OCI-LY3 (cell line): ENCODE measurements at regions not wholly inside any gene's neighbourhood (a gene's known extent, or its start where the extent isn't known, plus 50 kb on each side); places are given as distances from the start of the nearest gene placed in this dataset.
A peak's percentile ranks its signal among the peaks of the same experiment; 100 is the strongest.

Experiments
- H2AFZ ChIP-seq: fragments of 200-600, 300-600 bp; shearing (Covaris generic); 2 replicates; pipeline ENCODE4 v1.6.0; 2014; ENCODE audit warnings: antibody characterized with exemption, low read depth, low read length
- H3K27ac ChIP-seq: fragments of 200-600, 300-600 bp; sonication (generic); 2 replicates; pipeline ENCODE4 v1.5.1; 2014; ENCODE audit warnings: mild to moderate bottlenecking, low read length, moderate library complexity, mixed read lengths
- H3K27me3 ChIP-seq: fragments of 200-600, 300-600 bp; sonication (generic); 2 replicates; pipeline ENCODE4 v1.6.1; 2014; ENCODE audit warnings: low read depth, low read length, mixed read lengths
- H3K36me3 ChIP-seq: fragments of 200-600, 300-600 bp; sonication (generic); replicated peaks from 2 replicates; pipeline ENCODE3; 2014; ENCODE audit warnings: low read depth, low read length, mixed read lengths
- H3K4me1 ChIP-seq: fragments of 300-600, 200-600 bp; sonication (generic); 2 replicates; pipeline ENCODE4 v1.6.1; 2014; ENCODE audit warnings: low read length, mixed read lengths
- H3K4me2 ChIP-seq: fragments of 200-600, 300-600 bp; sonication (generic); 2 replicates; pipeline ENCODE4 v1.6.1; 2014; ENCODE audit warnings: low read length, mixed read lengths
- H3K4me3 ChIP-seq: fragments of 300-600, 200-600 bp; sonication (generic); 2 replicates; pipeline ENCODE4 v1.5.1; 2014; ENCODE audit warnings: antibody characterized with exemption, mild to moderate bottlenecking, low read length, moderate library complexity
- H3K79me2 ChIP-seq: fragments of 300-600, 200-600 bp; shearing (Covaris generic); 2 replicates; pipeline ENCODE4 v1.6.1; 2014; ENCODE audit warnings: mild to moderate bottlenecking, low read length, mixed read lengths
- H3K9ac ChIP-seq: fragments of 300-600, 200-600 bp; shearing (Covaris generic); 2 replicates; pipeline ENCODE4 v1.6.0; 2014; ENCODE audit warnings: mild to moderate bottlenecking, low read length, moderate library complexity
- H3K9me3 ChIP-seq: fragments of 200-600, 300-600 bp; shearing (Covaris generic); 2 replicates; pipeline ENCODE4 v1.6.1; 2014; ENCODE audit warnings: low read length, mixed read lengths; ENCODE audit not compliant: insufficient read depth
- H4K20me1 ChIP-seq: fragments of 200-600, 300-600 bp; sonication (generic); 2 replicates; pipeline ENCODE4 v1.6.1; 2016; ENCODE audit warnings: low read length, mixed read lengths; ENCODE audit not compliant: insufficient read depth
- CTCF ChIP-seq: fragments of 200-600, 300-600 bp; sonication (generic); IDR thresholded peaks from 2 replicates; pipeline ENCODE4 v1.5.1; 2014; ENCODE audit warnings: antibody characterized with exemption, low read length, low read depth
- EZH2phosphoT487 ChIP-seq: fragments of 200-600 bp; shearing (Covaris generic); IDR thresholded peaks from 2 replicates; pipeline ENCODE4 v1.6.1; 2018; ENCODE audit warnings: antibody characterized with exemption, mixed run types, low read depth

- H3K79me2 ChIP-seq = no peaks in the 10 kb centered on the region
- H4K20me1 ChIP-seq = no peaks in the 10 kb centered on the region
- H3K9me3 ChIP-seq = peaks cover 6% of the 10 kb centered on the region; the same call in 1 of the 2 replicates
- H3K27me3 ChIP-seq = no peaks in the 10 kb centered on the region
- no peak overlapping the region for H3K4me2 ChIP-seq
- H2AFZ ChIP-seq = no peak overlapping the region
- no peak overlapping the region for H3K4me3 ChIP-seq
- no peaks in the 10 kb centered on the region for H3K36me3 ChIP-seq
- peaks cover under 1% of the 10 kb centered on the region for H3K4me1 ChIP-seq
- no peak overlapping the region for H3K9ac ChIP-seq
- H3K27ac ChIP-seq = no peak overlapping the region
- TF ChIP-seq CTCF = no peak
- no peak for TF ChIP-seq EZH2phosphoT487
Observed at GRCh38 chr2:147204102-147204501, 640.7 kb upstream of the ACVR2A start.

- H3K36me3 ChIP-seq = no peaks in the 10 kb centered on the region
- peaks cover 12% of the 10 kb centered on the region for H3K4me1 ChIP-seq
- H3K4me2 ChIP-seq = peak overlapping the region; percentile 26
- no peak overlapping the region; the same call in 1 of the 2 replicates for H3K4me3 ChIP-seq
- no peaks in the 10 kb centered on the region for H3K27me3 ChIP-seq
- peak overlapping the region; percentile 71 for H2AFZ ChIP-seq
- TF ChIP-seq EZH2phosphoT487 (no peak), CTCF (no peak)
- no peaks in the 10 kb centered on the region for H3K79me2 ChIP-seq
- no peak overlapping the region for H3K9ac ChIP-seq
- H3K9me3 ChIP-seq = no peaks in the 10 kb centered on the region
- H4K20me1 ChIP-seq = no peaks in the 10 kb centered on the region
- H3K27ac ChIP-seq = no peak overlapping the region
Observed at GRCh38 chr2:147198651-147199171, 646.1 kb upstream of the ACVR2A start.

GRCh38 chr2:147197754-147198483, 646.9 kb upstream of the ACVR2A start:
- no peaks in the 10 kb centered on the region for H3K79me2 ChIP-seq
- no peaks in the 10 kb centered on the region for H4K20me1 ChIP-seq
- no peak overlapping the region for H3K4me3 ChIP-seq
- no peak for TF ChIP-seq CTCF
- TF ChIP-seq EZH2phosphoT487 = no peak
- H3K9ac ChIP-seq = no peak overlapping the region
- no peak overlapping the region for H3K27ac ChIP-seq
- no peaks in the 10 kb centered on the region for H3K27me3 ChIP-seq
- H3K4me1 ChIP-seq = peaks cover 12% of the 10 kb centered on the region
- H3K36me3 ChIP-seq = no peaks in the 10 kb centered on the region
- H2AFZ ChIP-seq = no peak overlapping the region
- H3K4me2 ChIP-seq = peak overlapping the region; percentile 26
- H3K9me3 ChIP-seq = no peaks in the 10 kb centered on the region

GRCh38 chr2:147182260-147182659, 662.6 kb upstream of the ACVR2A start:
- H4K20me1 ChIP-seq = no peaks in the 10 kb centered on the region
- no peaks in the 10 kb centered on the region for H3K27me3 ChIP-seq
- H3K36me3 ChIP-seq = peaks cover 21% of the 10 kb centered on the region
- peak overlapping the region; percentile 72 for H3K4me2 ChIP-seq
- peak overlapping the region; percentile 65 for H3K4me3 ChIP-seq
- H3K4me1 ChIP-seq = peaks cover 39% of the 10 kb centered on the region
- H3K27ac ChIP-seq = peak overlapping the region; percentile 98
- 0 out of 2 replicates have a peak overlapping the region, but pooled peaks have one; percentile 29 for H2AFZ ChIP-seq
- peaks cover 8% of the 10 kb centered on the region; the same call in 1 of the 2 replicates for H3K9me3 ChIP-seq
- no peaks in the 10 kb centered on the region for H3K79me2 ChIP-seq
- peak overlapping the region; percentile 70 for H3K9ac ChIP-seq
- TF ChIP-seq EZH2phosphoT487 (no peak), CTCF (no peak)
